ENCODE measurements at regions not wholly inside any gene's neighbourhood (a gene's known extent, or its start where the extent isn't known, plus 50 kb on each side); places are given as distances from the start of the nearest gene placed in this dataset.

DNA sequence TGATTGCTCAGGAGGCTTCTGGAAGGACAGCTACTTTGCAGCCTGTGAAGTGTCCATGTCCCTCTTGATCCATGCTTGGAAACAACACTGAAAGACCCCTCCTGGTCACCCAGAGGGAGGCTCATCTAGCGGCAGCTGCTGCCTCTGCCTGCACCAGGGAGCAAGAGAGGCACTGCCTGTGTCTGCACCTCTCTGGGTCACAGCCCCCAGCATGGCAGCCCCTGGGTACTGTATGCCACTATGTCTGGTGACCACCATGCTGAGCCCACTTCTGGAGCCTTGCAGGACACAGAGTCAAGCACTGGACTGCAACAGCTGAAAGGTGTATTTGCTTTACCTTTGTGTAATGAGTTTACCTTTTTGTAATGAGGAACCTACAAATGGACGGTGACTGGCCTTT is 186.3 kb upstream of the MYT1L start:
- TF ChIP-seq, protein P1, sequence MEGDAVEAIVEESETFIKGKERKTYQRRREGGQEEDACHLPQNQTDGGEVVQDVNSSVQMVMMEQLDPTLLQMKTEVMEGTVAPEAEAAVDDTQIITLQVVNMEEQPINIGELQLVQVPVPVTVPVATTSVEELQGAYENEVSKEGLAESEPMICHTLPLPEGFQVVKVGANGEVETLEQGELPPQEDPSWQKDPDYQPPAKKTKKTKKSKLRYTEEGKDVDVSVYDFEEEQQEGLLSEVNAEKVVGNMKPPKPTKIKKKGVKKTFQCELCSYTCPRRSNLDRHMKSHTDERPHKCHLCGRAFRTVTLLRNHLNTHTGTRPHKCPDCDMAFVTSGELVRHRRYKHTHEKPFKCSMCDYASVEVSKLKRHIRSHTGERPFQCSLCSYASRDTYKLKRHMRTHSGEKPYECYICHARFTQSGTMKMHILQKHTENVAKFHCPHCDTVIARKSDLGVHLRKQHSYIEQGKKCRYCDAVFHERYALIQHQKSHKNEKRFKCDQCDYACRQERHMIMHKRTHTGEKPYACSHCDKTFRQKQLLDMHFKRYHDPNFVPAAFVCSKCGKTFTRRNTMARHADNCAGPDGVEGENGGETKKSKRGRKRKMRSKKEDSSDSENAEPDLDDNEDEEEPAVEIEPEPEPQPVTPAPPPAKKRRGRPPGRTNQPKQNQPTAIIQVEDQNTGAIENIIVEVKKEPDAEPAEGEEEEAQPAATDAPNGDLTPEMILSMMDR (IDR thresholded peaks at IDR 0.05; ENCODE audit: control extremely low read depth, extremely low read depth, low read depth, missing control alignments), result no peak
- POLR2A ChIA-PET, result no interaction called here
- no peak for DNase-seq (ENCODE audit: extremely low spot score)
- CTCF ChIA-PET, result no interaction called here

DNA sequence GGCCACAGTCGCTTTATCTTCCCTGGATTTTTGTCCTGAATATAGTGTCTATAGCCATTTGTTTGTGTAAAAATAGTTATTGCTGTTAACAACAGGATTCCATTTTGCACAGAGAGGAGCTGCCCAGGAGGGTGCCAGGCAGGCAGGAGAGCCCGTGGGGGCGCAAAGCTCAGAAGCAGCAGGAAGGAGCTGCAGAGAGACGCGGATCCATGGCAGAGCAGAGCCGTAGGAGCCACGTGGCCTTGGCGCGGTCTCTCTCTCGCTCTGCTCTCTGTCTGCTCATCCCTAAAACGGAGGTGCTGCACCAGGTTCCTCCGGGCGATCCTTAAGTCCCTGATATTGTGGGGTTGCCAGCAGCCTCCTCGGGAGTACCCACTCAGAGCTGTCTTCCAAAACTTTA is 185.3 kb upstream of the MYT1L start:
- no peak for DNase-seq (ENCODE audit: extremely low spot score)
- ChIA-PET POLR2A (no interaction called here), CTCF (interaction anchor here (1.7 kb wide), 1 partner anchor 9 kb away, joined by 3 read pairs; no protein-coding TSS in a partner anchor)
- TF ChIP-seq, protein P1 (IDR thresholded peaks at IDR 0.05; ENCODE audit: control extremely low read depth, extremely low read depth, low read depth, missing control alignments), result no peak

DNA sequence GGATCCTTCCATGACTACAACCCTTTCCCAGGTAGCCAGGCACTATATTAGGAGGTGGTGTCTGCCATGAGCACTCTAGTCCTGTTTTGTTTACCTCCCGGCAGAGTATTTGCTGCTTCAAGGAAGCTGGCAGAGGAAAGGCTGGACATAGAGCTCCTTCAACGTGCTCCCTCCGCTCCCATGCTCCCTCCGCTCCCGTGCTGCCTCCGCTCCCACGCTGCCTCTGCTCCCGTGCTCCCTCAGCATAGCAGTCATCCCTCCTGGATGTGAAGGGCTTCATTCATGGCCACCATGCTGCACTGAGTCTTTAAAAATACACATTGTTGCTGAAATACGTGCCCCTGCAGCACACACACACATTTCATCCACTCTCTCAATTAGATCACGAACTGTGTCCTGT is 181.9 kb upstream of the MYT1L start:
- ChIA-PET CTCF (no interaction called here), POLR2A (no interaction called here)
- TF ChIP-seq, protein P1 (IDR thresholded peaks at IDR 0.05; ENCODE audit: control extremely low read depth, extremely low read depth, low read depth, missing control alignments), result no peak
- no peak for DNase-seq (ENCODE audit: extremely low spot score)

DNA sequence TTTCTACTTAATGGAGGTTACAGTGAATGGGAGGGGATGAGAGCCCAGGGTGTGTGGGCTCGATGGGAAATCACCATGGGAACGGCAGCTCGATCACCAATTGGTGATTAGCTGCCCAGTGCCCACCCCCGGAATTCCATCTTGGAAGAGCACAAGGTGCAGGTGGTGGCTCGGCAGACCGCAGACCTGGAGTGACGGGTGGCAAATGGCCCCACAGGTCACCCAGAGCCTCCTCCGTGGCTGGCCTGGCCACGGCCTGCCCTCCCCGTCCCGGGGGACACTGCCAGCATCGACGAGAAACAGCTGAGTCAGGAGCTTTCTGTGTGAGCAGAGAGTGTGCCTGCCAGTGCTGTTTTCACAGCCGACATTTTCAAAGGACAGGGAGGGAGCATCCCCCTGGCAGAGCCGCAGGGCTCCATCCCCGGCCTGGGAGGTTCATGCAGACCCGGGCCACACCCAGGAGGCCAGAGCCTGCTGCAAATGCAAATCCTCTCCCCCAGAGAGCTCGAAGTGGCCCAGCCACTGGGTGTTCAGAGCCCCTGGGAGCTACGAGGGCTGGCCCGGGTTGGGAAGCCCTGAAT is 176.4 kb upstream of the MYT1L start:
- POLR2A ChIA-PET, result no interaction called here
- CTCF ChIA-PET, result no interaction called here
- TF ChIP-seq, protein P1 (IDR thresholded peaks at IDR 0.05; ENCODE audit: control extremely low read depth, extremely low read depth, low read depth, missing control alignments), result no peak
- no peak for DNase-seq (ENCODE audit: extremely low spot score)

DNA sequence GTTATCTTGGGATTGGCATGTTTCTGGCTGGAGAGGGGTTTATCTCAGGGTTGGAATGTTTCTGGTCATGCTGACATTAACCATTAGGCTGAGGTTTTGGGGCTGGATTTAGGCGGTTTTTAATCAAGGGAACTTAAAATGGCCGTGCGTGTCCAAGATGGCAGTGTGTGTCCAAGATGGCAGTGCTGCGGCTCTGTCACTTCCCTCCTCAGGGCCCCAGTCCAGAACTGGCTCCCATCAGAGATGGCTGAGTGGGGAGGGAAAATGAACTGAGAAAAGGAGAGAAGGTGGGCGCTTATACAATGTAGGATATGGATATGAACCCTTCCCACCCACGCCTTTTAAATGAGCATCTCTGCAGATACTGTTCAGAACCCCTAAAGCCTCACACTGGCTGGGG is 175.5 kb upstream of the MYT1L start:
- ChIA-PET CTCF (no interaction called here), POLR2A (no interaction called here)
- TF ChIP-seq, protein P1 (IDR thresholded peaks at IDR 0.05; ENCODE audit: control extremely low read depth, extremely low read depth, low read depth, missing control alignments), result no peak
- DNase-seq (ENCODE audit: extremely low spot score), result no peak

DNA sequence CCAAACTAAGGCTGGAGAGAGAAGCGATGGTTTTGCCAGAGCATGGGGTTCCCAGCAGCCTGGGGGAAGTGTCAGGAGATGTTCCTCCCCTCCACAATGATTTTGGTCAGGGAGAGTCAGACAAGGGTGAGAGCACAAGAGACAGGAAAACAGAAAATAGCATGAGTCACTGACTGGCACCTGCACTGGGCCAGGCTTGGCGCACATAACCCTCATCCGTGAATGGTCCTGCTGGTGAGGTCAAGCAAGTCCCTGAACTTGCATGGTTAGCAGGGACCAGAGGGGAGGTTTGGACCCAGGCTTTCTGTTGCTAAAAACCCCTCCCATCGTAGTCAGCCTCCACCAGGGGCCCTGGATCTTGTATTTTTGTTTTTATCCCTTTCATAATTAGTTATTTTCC is 174.5 kb upstream of the MYT1L start:
- TF ChIP-seq, protein P1 (IDR thresholded peaks at IDR 0.05; ENCODE audit: control extremely low read depth, extremely low read depth, low read depth, missing control alignments), result no peak
- CTCF ChIA-PET, result no interaction called here
- POLR2A ChIA-PET, result no interaction called here
- no peak for DNase-seq (ENCODE audit: extremely low spot score)
